ENCODE measurements at regions not wholly inside any gene's neighbourhood (a gene's known extent, or its start where the extent isn't known, plus 50 kb on each side); places are given as distances from the start of the nearest gene placed in this dataset.

DNA sequence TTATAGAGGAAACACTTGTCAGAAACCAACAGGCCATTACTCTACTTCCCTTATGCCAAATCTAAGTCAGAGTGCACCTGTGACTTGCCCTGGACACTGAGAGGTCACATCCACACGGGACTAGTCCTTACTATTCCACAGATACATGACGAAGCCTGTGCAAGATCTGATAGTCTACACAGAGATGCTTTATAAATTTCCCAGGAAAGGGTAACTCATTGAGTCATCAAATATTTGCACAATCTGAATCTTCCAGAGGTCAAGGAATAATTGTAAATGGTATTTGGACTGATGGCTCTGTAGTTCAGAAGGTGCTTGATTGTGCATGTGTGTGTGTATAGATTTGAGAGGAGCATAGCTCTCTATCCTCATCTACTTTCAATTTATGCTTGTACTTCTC is 55.2 kb upstream of the JAK2 start:
- H3K4me3 ChIP-seq (ENCODE audit: low read length), result no peak overlapping the region
- DNase-seq, result no peak
- CTCF ChIA-PET, result interaction anchor here (0.9 to 1.1 kb wide), 2 partner anchors 57 to 59 kb away, joined by 3 read pairs; no protein-coding TSS in a partner anchor
- H3K9me3 ChIP-seq (ENCODE audit: low read length), result no peaks in the 10 kb centered on the region
- H3K4me1 Mint-ChIP-seq, result no peaks in the 10 kb centered on the region
- H3K27ac Mint-ChIP-seq, result peak overlapping the region in 1 of 8 donors; percentile 3
- H3K27me3 ChIP-seq (ENCODE audit: insufficient read depth, low read length, poor library complexity, severe bottlenecking), result no peaks in the 10 kb centered on the region
- H3K36me3 Mint-ChIP-seq, result peaks cover 0 to 2% (median 0%) of the 10 kb centered on the region in 3 donors
- peaks cover 0 to 4% of the 10 kb centered on the region in 2 donors for H3K27me3 Mint-ChIP-seq
- no peaks in the 10 kb centered on the region for H3K9me3 Mint-ChIP-seq
- no peaks in the 10 kb centered on the region for H3K4me1 ChIP-seq (ENCODE audit: insufficient read depth, low read length)
- POLR2A ChIA-PET, result no interaction called here
- H3K36me3 ChIP-seq (ENCODE audit: insufficient read depth, low read length), result no peaks in the 10 kb centered on the region
- no peak overlapping the region for H3K27ac ChIP-seq (ENCODE audit: low read depth, low read length)
- no peak overlapping the region for H3K4me3 Mint-ChIP-seq

DNA sequence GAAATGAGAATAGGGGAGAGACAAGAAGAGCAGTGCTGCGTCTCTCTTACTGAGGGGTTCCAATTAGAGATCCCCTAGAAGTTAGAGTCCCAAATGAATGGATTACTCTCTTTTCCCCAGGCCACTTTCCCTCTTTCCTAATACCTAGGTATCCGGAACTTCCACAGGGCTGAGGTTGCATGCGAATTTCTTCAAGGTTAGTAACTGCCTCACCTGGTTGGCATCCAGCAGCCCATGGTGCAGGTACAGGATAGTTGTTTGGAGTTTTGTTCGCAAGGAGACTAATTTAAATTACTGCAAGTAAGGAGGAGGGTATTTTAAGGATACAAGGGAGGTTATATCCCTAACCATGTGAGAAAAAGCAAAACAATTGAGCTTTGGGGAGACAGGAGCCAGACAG is 52.4 kb upstream of the JAK2 start:
- Mint-ChIP-seq H3K4me1 (peaks cover 15 to 24% (median 21%) of the 10 kb centered on the region in 3 donors), H3K9me3 (no peaks in the 10 kb centered on the region), H3K27me3 (peaks cover 0 to 1% of the 10 kb centered on the region in 2 donors), H3K27ac (no peak overlapping the region), H3K4me3 (no peak overlapping the region), H3K36me3 (peaks cover 0 to 2% (median 0%) of the 10 kb centered on the region in 3 donors)
- no peaks in the 10 kb centered on the region for H3K27me3 ChIP-seq (ENCODE audit: insufficient read depth, low read length, poor library complexity, severe bottlenecking)
- no peak for DNase-seq
- CTCF ChIA-PET, result no interaction called here
- no peak overlapping the region for H3K27ac ChIP-seq (ENCODE audit: low read depth, low read length)
- H3K9me3 ChIP-seq (ENCODE audit: low read length), result no peaks in the 10 kb centered on the region
- H3K4me1 ChIP-seq (ENCODE audit: insufficient read depth, low read length), result peaks cover 16% of the 10 kb centered on the region
- no peak overlapping the region for H3K4me3 ChIP-seq (ENCODE audit: low read length)
- no peaks in the 10 kb centered on the region for H3K36me3 ChIP-seq (ENCODE audit: insufficient read depth, low read length)
- POLR2A ChIA-PET, result no interaction called here

DNA sequence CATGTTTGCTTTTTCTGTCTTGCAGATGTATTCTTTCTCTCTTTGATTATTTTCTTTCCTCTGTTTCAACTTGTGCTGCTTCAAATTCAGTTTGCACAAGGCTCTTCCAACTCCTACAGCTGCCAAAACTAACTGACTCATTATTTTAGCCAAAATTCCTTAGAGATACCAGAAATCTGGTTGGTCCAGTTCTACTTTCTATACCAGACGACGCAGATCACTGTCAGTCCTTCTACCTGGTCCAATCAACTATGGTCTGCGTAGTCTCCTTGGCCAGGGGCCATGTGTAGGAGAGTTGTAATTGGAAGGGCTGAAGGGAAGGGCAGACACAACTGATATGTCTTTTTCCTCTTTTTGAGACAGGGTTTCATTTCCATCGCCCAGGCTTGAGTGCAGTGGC is 51.9 kb upstream of the JAK2 start:
- H3K27ac ChIP-seq (ENCODE audit: low read depth, low read length), result no peak overlapping the region
- H3K36me3 ChIP-seq (ENCODE audit: insufficient read depth, low read length), result no peaks in the 10 kb centered on the region
- H3K4me3 ChIP-seq (ENCODE audit: low read length), result no peak overlapping the region
- no peaks in the 10 kb centered on the region for H3K9me3 Mint-ChIP-seq
- H3K27me3 Mint-ChIP-seq, result peaks cover 0 to 1% of the 10 kb centered on the region in 2 donors
- H3K4me3 Mint-ChIP-seq, result no peak overlapping the region
- peaks cover 19 to 29% (median 26%) of the 10 kb centered on the region in 3 donors for H3K4me1 Mint-ChIP-seq
- peaks cover 0 to 2% (median 0%) of the 10 kb centered on the region in 3 donors for H3K36me3 Mint-ChIP-seq
- ChIA-PET CTCF (no interaction called here), POLR2A (no interaction called here)
- no peaks in the 10 kb centered on the region for H3K27me3 ChIP-seq (ENCODE audit: insufficient read depth, low read length, poor library complexity, severe bottlenecking)
- H3K9me3 ChIP-seq (ENCODE audit: low read length), result no peaks in the 10 kb centered on the region
- H3K27ac Mint-ChIP-seq, result no peak overlapping the region
- peaks cover 17% of the 10 kb centered on the region for H3K4me1 ChIP-seq (ENCODE audit: insufficient read depth, low read length)
- DNase-seq, result no peak

DNA sequence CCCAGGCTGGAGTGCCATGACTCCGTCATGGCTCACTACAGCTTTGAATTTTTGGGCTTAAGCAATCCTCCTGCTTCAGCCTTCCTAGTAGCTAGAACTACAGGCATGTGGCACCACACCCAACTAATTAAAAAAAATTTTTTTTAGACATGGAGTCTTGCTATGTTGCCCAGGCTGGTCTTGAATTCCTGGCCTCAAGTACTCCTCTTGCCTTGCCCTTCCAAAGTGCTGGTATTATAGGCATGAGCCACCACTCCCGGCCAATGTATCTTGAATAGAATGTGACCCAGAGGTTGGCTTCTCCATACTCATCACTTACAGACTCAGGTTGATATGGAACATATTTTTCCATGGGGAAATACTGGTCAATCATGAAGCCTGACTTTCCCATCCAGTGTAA is 51.2 kb upstream of the JAK2 start:
- Mint-ChIP-seq H3K36me3 (peaks cover 0 to 2% (median 0%) of the 10 kb centered on the region in 3 donors), H3K27ac (no peak overlapping the region), H3K27me3 (peaks cover 0 to 1% of the 10 kb centered on the region in 2 donors), H3K4me1 (peaks cover 26 to 36% (median 33%) of the 10 kb centered on the region in 3 donors), H3K9me3 (no peaks in the 10 kb centered on the region), H3K4me3 (no peak overlapping the region)
- ChIA-PET CTCF (no interaction called here), POLR2A (no interaction called here)
- no peaks in the 10 kb centered on the region for H3K9me3 ChIP-seq (ENCODE audit: low read length)
- H3K27me3 ChIP-seq (ENCODE audit: insufficient read depth, low read length, poor library complexity, severe bottlenecking), result no peaks in the 10 kb centered on the region
- no peak overlapping the region for H3K4me3 ChIP-seq (ENCODE audit: low read length)
- H3K4me1 ChIP-seq (ENCODE audit: insufficient read depth, low read length), result peaks cover 24% of the 10 kb centered on the region
- no peak for DNase-seq
- no peak overlapping the region for H3K27ac ChIP-seq (ENCODE audit: low read depth, low read length)
- no peaks in the 10 kb centered on the region for H3K36me3 ChIP-seq (ENCODE audit: insufficient read depth, low read length)

DNA sequence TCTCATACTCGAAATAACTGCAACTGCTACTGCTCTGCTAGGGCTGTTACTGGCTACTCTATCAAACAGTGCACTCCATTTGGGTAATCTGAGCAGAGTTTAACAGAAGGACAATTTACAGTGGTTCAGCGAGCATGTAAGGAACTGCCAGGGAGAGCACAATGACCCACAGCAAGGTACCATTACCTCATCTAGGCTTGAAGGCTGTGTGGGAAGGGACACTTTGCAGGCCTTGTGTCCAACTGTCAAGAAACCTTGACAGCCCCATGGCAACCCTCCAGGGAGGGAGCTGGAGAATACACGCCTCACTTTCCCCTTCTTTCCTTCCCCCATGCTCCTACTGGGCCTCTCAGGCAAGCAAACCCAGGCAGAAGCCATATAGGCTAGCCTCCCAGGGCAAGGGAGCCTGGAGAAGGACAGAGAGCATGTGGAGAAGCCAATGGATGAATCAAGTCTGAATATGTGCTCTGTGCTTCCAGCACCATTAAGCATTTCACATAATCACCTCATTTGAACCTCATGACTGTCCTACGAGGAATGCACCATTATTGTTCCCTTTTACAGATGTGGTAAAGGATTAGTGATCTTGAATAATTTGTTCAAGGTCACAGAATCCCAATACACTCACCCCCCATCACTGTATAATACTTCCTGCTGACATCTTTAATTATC is 49.9 kb upstream of the JAK2 start:
- peaks cover 0 to 2% (median 0%) of the 10 kb centered on the region in 3 donors for H3K36me3 Mint-ChIP-seq
- no peaks in the 10 kb centered on the region for H3K9me3 ChIP-seq (ENCODE audit: low read length)
- H3K27ac ChIP-seq (ENCODE audit: low read depth, low read length), result no peak overlapping the region
- H3K27me3 ChIP-seq (ENCODE audit: insufficient read depth, low read length, poor library complexity, severe bottlenecking), result no peaks in the 10 kb centered on the region
- POLR2A ChIA-PET, result no interaction called here
- H3K9me3 Mint-ChIP-seq, result no peaks in the 10 kb centered on the region
- H3K36me3 ChIP-seq (ENCODE audit: insufficient read depth, low read length), result no peaks in the 10 kb centered on the region
- H3K27ac Mint-ChIP-seq, result no peak overlapping the region
- DNase-seq, result no peak
- H3K27me3 Mint-ChIP-seq, result peaks cover 0 to 1% of the 10 kb centered on the region in 2 donors
- peaks cover 36 to 49% (median 41%) of the 10 kb centered on the region in 3 donors for H3K4me1 Mint-ChIP-seq
- H3K4me3 Mint-ChIP-seq, result no peak overlapping the region
- CTCF ChIA-PET, result no interaction called here
- no peak overlapping the region for H3K4me3 ChIP-seq (ENCODE audit: low read length)
- peaks cover 31% of the 10 kb centered on the region for H3K4me1 ChIP-seq (ENCODE audit: insufficient read depth, low read length)

Data from CD8-positive, alpha-beta memory T cell (primary cell).